NCI-H774 (cell line): ENCODE measurements at regions not wholly inside any gene's neighbourhood (a gene's known extent, or its start where the extent isn't known, plus 50 kb on each side); places are given as distances from the start of the nearest gene placed in this dataset.

Experiments used
- DNase-seq: peaks from one replicate; lab custom pipeline; 2025; lab: John Stamatoyannopoulos, UW

DNA sequence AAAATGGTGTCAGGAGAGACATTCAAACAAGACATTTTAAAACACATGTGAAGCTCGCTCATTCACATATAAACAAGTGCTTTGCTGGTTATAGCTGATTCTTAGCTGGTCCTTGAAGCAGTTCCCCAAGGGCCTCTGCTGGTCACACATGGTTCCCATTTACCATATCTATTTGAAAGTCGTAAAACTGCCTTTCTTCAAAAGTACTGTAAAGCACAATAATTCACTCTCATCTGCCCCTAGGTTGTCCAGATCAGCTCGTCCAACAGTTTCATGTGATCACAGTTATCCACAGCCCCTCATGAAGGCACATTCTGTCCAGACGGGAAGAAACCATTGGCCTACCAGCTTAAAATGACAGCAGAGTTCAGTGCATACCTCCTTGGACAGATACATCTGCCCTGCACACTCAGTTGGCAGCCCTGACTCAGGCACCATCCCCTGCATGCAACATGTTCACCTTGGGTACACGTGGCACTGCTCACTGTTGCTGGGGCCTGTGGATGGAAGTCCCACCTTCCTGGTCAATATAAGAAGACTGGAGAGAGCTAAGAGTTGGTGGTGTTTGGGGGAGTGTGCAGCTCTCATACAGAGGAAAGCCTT is 108.0 kb upstream of the HAAO start:
- no peak for DNase-seq

DNA sequence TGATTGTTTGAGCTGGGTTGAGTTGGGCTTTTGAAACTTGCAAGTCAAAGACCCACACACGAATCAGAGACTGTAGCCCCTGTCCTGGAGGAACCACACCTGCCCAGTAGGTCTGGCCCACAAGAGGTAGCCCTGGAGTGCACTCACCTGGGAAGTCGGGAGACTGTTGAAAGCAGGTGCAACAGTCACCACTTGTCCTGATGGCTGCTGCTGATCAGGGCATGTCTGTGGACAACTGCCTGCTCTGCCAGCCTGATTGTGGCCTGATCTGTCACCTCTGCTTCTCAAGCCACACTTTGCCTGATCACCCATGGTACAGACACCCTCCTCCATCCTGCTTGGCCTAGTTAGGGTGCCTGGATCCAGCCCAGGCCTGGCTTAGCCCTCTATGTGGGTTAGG is 105.0 kb upstream of the HAAO start:
- peak; percentile 16 for DNase-seq

- DNase-seq = no peak
Observed at GRCh38 chr2:42895791-42896135, 103.4 kb upstream of the HAAO start.

DNA sequence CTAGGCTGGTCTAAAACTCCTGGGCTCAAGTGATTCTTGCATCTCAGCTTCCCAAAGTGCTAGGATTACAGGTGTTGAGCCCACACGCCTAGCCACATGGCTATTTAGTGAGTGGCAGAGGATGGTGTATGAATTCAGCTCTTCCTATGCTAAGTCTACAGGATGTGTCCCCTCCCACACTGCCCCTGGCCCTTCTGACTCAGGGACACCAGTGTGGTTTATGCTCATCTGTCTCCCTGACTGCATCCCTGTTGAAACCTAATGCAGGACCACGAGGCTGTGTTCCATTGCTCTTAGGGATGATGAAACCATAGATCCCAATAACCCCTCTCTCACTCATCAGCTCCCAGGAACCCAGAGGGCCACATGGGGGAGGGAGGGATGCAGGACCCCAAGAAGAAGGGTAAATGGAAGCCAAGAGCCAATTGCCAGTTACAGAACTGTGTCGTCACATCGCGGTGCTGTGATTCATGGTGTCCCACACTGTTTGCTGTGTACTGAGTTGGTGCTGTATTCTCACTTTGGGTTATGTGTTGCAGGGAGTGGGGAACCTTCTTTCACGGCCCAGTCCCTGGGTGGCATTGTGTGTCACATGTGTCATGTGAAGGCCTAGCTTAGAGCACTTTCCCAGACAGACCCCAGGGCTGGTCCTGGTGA is 102.9 kb upstream of the HAAO start:
- DNase-seq = no peak

- DNase-seq = no peak
Observed at GRCh38 chr2:42893047-42893758, 100.8 kb upstream of the HAAO start.

- no peak for DNase-seq
Observed at GRCh38 chr2:42890791-42891355, 98.5 kb upstream of the HAAO start.

DNA sequence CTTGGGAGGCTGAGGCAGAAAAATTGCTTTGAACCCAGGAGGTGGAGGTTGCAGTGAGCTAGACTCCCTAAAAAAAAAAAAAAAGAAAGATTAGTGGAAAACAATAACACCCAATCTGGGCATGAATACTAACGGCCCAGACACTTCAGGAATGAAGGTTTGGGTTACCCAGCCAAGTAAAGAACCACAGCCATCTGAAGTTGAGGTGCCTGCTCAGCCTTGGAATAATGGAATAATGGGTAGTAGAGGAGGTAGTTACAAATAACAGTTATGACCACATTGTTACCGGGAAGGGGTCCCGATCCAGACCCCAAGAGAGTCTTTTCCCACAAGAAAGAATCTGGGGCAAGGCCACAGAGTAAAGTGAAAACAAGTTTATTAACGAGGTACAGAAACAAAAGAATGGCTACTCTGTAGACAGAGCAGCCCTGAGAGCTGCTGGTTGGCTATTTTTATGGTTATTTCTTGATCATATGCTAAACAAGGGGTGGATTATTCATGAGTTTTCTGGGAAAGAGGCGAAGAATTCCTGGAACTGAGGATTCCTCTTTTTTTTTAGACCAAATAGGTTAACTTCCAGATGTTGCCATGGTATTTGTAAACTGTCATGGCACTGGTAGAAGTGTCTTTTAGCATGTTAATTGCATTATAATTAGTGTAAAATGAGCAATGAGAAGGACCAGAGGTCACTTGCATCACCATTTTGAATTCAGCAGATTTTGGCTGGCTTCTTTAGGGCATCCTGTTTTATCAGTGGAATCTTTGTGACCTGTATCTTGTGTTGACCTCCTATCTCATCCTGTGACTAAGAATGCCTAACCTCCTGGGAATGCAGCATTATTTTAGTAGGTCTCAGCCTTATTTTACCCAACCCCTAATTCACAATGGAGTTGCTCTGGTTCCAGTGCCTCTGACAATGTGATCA is 96.2 kb upstream of the HAAO start:
- no peak for DNase-seq

GRCh38 chr2:42886921-42887320 is 94.5 kb upstream of the HAAO start:
- no peak for DNase-seq

DNA sequence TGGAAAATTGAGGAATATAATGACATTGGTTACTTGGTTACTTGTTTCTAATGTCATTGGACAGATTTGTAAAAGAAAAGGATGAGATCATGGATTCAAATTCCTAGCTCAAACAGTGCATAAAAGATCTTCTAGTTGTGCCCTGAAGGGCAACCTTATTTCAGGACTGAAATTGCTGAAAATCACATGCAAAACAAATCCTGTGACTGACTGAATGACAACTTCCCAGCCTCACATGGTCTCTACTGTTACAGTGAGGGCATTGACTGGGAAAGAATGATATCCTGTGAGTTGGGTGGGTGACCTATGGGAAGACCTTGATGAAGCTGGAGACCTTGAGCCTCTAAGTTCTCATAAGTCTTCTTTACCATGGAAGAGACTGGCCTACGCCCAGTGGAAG is 90.4 kb upstream of the HAAO start:
- no peak for DNase-seq

GRCh38 chr2:42881732-42882131 is 89.3 kb upstream of the HAAO start:
- no peak for DNase-seq

GRCh38 chr2:42880738-42881690 is 88.6 kb upstream of the HAAO start:
- DNase-seq = no peak

- no peak for DNase-seq
Observed at GRCh38 chr2:42879913-42880737, 87.7 kb upstream of the HAAO start.

DNA sequence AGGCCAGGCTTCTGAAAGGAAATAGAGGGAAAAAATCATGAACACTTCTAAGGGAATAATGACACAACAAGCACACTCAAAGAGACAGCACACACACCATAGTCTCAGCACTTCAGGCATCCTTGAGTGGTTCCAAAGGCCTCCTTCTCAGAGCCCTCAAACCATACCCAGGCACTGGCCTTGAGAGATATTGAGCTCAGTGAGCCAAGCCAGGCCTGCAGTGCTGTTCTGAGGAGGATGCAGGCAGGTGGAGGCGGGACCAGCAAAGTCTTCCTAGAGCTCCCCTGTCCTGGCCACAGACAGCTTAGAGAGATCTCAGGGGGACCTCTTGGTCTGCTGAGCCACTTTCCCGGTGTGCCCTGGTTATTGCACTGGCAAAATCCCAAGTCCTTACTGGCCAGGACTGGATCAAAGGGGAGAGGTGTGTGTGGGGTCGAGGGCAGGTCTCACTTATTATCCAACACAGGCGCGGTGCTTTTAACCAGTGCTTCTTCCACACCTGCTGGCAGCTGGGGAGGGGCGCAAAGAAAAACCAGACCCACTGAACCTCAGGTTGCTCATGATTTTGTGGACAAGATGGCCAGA is 86.8 kb upstream of the HAAO start:
- DNase-seq = no peak

DNA sequence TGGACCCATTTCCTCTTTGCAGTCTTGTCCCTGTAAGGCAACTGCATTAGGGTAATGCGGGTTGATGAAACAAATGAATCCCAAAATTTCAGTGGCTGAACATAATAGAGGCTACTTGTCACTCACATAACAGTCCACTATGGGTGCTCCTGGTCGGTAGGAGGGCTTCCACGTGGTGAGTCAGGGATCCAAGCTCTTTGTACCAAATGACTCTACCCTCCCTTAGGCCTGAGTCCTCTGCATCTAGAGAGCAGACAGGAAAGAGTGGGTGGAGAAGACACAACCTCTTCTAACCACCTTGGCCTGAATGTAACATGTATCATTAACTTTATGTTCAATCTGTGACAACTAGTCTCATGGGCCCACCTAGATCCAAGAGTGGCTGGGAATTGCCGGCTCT is 86.2 kb upstream of the HAAO start:
- no peak for DNase-seq

GRCh38 chr2:42877936-42878335 is 85.6 kb upstream of the HAAO start:
- DNase-seq = no peak

GRCh38 chr2:42877511-42877910 is 85.1 kb upstream of the HAAO start:
- DNase-seq = no peak

- no peak for DNase-seq
Observed at GRCh38 chr2:42876326-42876751, 84.0 kb upstream of the HAAO start.

- no peak for DNase-seq
Observed at GRCh38 chr2:42875880-42876279, 83.5 kb upstream of the HAAO start.

- DNase-seq = no peak
Observed at GRCh38 chr2:42874949-42875801, 82.8 kb upstream of the HAAO start.
